ENCODE measurements at regions not wholly inside any gene's neighbourhood (a gene's known extent, or its start where the extent isn't known, plus 50 kb on each side); places are given as distances from the start of the nearest gene placed in this dataset.
A peak's percentile ranks its signal among the peaks of the same experiment; 100 is the strongest.

DNA sequence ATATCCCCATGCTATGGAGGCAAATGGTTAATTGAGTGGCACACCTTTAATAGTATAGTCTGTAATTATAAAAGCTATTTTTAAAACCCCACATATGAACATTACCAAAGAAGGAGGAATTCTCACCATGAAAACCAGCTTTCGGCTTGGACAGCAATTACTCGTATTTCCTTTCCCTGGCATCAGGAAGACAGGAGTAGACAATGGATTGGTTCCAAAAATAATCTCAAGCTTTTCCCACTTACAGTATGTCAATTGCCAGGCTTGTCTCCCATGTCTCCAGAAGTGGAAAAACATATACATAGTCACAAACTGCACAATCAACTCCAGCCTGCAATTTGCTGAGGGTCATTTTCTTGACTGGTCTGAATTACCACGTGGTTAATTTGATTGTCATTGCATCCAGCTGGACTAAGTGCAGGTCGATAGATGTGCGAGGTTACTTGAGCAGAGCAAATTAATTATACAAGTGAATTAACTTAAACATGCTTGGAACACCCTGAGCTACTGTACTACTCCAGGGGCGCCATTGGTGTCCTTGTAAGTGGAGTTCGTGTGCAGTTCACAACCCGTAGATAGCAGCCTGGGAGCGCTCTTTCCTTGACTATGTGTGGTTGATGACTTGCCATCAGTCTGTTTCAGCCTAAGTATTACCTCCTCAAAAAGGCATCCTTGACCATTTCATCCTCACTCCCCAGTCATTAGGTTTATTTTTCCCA is 124.3 kb upstream of the PELI1 start:
- TF ChIP-seq, protein P1, sequence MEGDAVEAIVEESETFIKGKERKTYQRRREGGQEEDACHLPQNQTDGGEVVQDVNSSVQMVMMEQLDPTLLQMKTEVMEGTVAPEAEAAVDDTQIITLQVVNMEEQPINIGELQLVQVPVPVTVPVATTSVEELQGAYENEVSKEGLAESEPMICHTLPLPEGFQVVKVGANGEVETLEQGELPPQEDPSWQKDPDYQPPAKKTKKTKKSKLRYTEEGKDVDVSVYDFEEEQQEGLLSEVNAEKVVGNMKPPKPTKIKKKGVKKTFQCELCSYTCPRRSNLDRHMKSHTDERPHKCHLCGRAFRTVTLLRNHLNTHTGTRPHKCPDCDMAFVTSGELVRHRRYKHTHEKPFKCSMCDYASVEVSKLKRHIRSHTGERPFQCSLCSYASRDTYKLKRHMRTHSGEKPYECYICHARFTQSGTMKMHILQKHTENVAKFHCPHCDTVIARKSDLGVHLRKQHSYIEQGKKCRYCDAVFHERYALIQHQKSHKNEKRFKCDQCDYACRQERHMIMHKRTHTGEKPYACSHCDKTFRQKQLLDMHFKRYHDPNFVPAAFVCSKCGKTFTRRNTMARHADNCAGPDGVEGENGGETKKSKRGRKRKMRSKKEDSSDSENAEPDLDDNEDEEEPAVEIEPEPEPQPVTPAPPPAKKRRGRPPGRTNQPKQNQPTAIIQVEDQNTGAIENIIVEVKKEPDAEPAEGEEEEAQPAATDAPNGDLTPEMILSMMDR (IDR thresholded peaks at IDR 0.05): no peak
- TF ChIP-seq RCOR1 (IDR thresholded peaks at IDR 0.05; ENCODE audit: low read length) (no peak), RAD21 (IDR thresholded peaks at IDR 0.05; ENCODE audit: low read length) (no peak), RXRA (IDR thresholded peaks at IDR 0.05; ENCODE audit: borderline replicate concordance, low read depth) (no peak), POLR2AphosphoS5 (IDR thresholded peaks at IDR 0.05; ENCODE audit: low read depth, low read length) (no peak), TCF12 (IDR thresholded peaks at IDR 0.05) (0 out of 2 replicates have a peak, but pooled peaks have one; percentile 14), GABPA (IDR thresholded peaks at IDR 0.05; ENCODE audit: low read depth) (no peak), MEF2A (IDR thresholded peaks at IDR 0.05; ENCODE audit: borderline replicate concordance, low read depth) (no peak), FOSL2 (IDR thresholded peaks at IDR 0.05; ENCODE audit: borderline replicate concordance, low read depth) (no peak), EP300 (IDR thresholded peaks at IDR 0.05; ENCODE audit: borderline replicate concordance in 1 of 2, low read depth in 1 of 2, low read length in 1 of 2) (no peak), YY1 (IDR thresholded peaks at IDR 0.05; ENCODE audit: low read depth) (no peak)
- TF ChIP-seq, protein P2, sequence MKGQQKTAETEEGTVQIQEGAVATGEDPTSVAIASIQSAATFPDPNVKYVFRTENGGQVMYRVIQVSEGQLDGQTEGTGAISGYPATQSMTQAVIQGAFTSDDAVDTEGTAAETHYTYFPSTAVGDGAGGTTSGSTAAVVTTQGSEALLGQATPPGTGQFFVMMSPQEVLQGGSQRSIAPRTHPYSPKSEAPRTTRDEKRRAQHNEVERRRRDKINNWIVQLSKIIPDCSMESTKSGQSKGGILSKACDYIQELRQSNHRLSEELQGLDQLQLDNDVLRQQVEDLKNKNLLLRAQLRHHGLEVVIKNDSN (IDR thresholded peaks at IDR 0.05; ENCODE audit: borderline replicate concordance, low read depth): no peak
- TF ChIP-seq, protein P3, sequence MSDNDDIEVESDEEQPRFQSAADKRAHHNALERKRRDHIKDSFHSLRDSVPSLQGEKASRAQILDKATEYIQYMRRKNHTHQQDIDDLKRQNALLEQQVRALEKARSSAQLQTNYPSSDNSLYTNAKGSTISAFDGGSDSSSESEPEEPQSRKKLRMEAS (IDR thresholded peaks at IDR 0.05; ENCODE audit: low read depth): no peak
- TF ChIP-seq, protein P4, sequence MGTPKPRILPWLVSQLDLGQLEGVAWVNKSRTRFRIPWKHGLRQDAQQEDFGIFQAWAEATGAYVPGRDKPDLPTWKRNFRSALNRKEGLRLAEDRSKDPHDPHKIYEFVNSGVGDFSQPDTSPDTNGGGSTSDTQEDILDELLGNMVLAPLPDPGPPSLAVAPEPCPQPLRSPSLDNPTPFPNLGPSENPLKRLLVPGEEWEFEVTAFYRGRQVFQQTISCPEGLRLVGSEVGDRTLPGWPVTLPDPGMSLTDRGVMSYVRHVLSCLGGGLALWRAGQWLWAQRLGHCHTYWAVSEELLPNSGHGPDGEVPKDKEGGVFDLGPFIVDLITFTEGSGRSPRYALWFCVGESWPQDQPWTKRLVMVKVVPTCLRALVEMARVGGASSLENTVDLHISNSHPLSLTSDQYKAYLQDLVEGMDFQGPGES (IDR thresholded peaks at IDR 0.05; ENCODE audit: low read depth, low read length): no peak

Data from SK-N-SH (cell line).